ENCODE measurements at regions not wholly inside any gene's neighbourhood (a gene's known extent, or its start where the extent isn't known, plus 50 kb on each side); places are given as distances from the start of the nearest gene placed in this dataset.

DNA sequence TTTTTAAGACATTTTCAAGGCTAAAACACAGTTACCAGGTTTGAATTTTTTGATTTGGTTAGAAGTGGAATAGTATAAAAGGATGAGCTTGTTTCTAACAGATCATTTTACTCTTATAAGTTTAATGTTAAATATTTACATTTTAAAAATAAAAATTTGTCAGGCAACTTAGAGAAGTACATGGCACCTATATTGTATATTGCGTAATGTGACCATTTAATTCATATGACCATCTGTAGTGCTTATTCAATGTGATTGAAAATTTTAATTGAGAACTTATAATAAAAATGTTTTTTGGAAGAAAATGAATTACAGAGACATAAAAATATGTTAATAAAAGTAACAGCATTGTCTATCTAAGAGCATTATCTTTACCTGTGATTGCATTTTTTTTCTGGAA lies 1632.4 kb downstream of the RPA4 start:
- TF ChIP-seq CTCF (IDR thresholded peaks at IDR 0.05 in 2 of 3, conservative IDR thresholded peaks at IDR 0.05 in 1 of 3; ENCODE audit: borderline replicate concordance in 1 of 3, insufficient read depth in 1 of 3, low read depth in 2 of 3, low read length in 2 of 3), result no peak
- no peak for TF ChIP-seq TCF7L2 (IDR thresholded peaks at IDR 0.05; ENCODE audit: borderline replicate concordance, extremely low read depth, insufficient read depth, insufficient read length)
- TF ChIP-seq, protein P1, sequence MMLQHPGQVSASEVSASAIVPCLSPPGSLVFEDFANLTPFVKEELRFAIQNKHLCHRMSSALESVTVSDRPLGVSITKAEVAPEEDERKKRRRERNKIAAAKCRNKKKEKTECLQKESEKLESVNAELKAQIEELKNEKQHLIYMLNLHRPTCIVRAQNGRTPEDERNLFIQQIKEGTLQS (IDR thresholded peaks at IDR 0.05), result no peak
- no peak for TF ChIP-seq RAD21 (IDR thresholded peaks at IDR 0.05; ENCODE audit: low read depth)
- no peak for TF ChIP-seq CEBPB (IDR thresholded peaks at IDR 0.05; ENCODE audit: low read depth)
- no peak for TF ChIP-seq SRF (IDR thresholded peaks at IDR 0.05; ENCODE audit: low read depth)
- TF ChIP-seq, protein P2, sequence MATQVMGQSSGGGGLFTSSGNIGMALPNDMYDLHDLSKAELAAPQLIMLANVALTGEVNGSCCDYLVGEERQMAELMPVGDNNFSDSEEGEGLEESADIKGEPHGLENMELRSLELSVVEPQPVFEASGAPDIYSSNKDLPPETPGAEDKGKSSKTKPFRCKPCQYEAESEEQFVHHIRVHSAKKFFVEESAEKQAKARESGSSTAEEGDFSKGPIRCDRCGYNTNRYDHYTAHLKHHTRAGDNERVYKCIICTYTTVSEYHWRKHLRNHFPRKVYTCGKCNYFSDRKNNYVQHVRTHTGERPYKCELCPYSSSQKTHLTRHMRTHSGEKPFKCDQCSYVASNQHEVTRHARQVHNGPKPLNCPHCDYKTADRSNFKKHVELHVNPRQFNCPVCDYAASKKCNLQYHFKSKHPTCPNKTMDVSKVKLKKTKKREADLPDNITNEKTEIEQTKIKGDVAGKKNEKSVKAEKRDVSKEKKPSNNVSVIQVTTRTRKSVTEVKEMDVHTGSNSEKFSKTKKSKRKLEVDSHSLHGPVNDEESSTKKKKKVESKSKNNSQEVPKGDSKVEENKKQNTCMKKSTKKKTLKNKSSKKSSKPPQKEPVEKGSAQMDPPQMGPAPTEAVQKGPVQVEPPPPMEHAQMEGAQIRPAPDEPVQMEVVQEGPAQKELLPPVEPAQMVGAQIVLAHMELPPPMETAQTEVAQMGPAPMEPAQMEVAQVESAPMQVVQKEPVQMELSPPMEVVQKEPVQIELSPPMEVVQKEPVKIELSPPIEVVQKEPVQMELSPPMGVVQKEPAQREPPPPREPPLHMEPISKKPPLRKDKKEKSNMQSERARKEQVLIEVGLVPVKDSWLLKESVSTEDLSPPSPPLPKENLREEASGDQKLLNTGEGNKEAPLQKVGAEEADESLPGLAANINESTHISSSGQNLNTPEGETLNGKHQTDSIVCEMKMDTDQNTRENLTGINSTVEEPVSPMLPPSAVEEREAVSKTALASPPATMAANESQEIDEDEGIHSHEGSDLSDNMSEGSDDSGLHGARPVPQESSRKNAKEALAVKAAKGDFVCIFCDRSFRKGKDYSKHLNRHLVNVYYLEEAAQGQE (IDR thresholded peaks at IDR 0.05; ENCODE audit: low read depth), result no peak
- TF ChIP-seq EZH2phosphoT487 (IDR thresholded peaks at IDR 0.05; ENCODE audit: borderline replicate concordance), result no peak
- no peak for TF ChIP-seq CBX3 (IDR thresholded peaks at IDR 0.05; ENCODE audit: low read depth)

All from HCT116 (cell line).